ENCODE measurements at regions not wholly inside any gene's neighbourhood (a gene's known extent, or its start where the extent isn't known, plus 50 kb on each side); places are given as distances from the start of the nearest gene placed in this dataset.

DNA sequence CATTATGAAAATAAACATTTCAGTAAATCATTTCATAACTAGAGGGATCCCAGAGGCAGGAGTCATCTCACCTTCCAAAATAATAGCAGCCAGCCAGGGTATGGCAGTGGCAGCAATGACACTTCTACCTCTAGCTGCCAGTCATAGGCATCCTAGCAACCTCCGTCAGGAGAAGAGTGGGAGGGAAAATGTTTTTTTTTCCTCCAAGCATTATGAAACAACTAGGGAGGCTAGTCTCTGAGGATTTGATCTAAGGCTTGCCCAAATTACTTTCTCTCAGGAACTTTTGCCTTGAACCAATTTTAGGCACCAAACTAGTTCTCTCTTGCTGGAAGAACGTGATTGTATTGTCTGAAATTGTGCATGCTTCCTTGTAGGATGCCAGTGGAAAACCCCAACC lies 208.7 kb upstream of the PREP start:
- no peak for TF ChIP-seq POLR2A (IDR thresholded peaks at IDR 0.05)
- TF ChIP-seq, protein P1, sequence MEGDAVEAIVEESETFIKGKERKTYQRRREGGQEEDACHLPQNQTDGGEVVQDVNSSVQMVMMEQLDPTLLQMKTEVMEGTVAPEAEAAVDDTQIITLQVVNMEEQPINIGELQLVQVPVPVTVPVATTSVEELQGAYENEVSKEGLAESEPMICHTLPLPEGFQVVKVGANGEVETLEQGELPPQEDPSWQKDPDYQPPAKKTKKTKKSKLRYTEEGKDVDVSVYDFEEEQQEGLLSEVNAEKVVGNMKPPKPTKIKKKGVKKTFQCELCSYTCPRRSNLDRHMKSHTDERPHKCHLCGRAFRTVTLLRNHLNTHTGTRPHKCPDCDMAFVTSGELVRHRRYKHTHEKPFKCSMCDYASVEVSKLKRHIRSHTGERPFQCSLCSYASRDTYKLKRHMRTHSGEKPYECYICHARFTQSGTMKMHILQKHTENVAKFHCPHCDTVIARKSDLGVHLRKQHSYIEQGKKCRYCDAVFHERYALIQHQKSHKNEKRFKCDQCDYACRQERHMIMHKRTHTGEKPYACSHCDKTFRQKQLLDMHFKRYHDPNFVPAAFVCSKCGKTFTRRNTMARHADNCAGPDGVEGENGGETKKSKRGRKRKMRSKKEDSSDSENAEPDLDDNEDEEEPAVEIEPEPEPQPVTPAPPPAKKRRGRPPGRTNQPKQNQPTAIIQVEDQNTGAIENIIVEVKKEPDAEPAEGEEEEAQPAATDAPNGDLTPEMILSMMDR (IDR thresholded peaks at IDR 0.05 in 4 of 5, conservative IDR thresholded peaks at IDR 0.05 in 1 of 5) = no peak

All from gastrocnemius medialis (tissue), 4 donors.